ENCODE measurements at regions not wholly inside any gene's neighbourhood (a gene's known extent, or its start where the extent isn't known, plus 50 kb on each side); places are given as distances from the start of the nearest gene placed in this dataset.

DNA sequence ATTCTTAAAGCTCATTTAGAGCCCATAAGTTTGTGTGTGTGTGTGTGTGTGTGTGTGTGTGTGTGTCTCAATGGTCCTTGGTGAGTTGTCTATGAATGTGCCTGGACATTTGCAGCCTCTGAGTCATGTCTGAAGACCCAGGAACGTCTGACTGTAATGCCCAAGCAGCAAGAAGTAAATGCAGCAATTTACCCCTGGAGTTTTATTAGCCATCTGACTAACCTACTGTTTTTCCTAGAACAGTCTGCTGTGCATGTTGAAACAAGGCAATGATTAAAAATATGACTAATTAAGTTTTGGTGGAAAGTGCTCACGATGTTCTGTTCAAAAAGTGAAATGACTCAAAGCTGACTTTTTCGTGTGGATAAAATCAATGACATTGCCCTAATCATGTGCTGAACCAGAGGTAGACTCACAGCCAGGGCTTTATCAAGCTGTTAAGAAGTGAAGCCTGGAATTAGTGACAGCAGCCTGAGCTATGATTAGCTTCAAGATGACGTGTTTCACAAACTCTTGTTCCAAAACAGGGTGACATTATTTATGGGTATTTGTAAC is 201.6 kb downstream of the CPE start:
- TF ChIP-seq, protein P1, sequence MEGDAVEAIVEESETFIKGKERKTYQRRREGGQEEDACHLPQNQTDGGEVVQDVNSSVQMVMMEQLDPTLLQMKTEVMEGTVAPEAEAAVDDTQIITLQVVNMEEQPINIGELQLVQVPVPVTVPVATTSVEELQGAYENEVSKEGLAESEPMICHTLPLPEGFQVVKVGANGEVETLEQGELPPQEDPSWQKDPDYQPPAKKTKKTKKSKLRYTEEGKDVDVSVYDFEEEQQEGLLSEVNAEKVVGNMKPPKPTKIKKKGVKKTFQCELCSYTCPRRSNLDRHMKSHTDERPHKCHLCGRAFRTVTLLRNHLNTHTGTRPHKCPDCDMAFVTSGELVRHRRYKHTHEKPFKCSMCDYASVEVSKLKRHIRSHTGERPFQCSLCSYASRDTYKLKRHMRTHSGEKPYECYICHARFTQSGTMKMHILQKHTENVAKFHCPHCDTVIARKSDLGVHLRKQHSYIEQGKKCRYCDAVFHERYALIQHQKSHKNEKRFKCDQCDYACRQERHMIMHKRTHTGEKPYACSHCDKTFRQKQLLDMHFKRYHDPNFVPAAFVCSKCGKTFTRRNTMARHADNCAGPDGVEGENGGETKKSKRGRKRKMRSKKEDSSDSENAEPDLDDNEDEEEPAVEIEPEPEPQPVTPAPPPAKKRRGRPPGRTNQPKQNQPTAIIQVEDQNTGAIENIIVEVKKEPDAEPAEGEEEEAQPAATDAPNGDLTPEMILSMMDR (IDR thresholded peaks at IDR 0.05; ENCODE audit: insufficient read depth, low read depth, low read length, missing control alignments) = no peak
- no peak overlapping the region for H3K4me3 ChIP-seq (ENCODE audit: low read length)
- peak; percentile 99 for DNase-seq (ENCODE audit: low read depth)

DNA sequence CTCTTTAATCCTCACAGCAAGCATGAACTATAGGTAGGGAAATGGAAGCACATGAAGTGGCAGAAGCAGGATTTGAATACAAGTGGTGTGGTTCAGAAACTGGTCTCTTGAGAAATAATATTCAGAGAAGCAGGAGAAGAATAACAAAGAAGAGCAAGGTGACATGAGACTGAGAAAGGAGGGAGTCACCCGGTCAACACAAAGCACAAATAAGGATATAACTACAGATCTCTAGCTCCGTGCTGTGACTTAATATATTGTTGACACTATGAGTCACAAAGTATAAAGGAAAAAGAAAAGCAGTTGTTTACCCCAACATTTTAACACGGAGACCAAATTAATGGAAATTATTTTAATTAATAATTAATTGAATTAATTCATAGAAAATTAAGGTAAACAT is 204.5 kb downstream of the CPE start:
- DNase-seq (ENCODE audit: low read depth) = peak; percentile 65
- H3K4me3 ChIP-seq (ENCODE audit: low read length) = no peak overlapping the region
- TF ChIP-seq, protein P1 (IDR thresholded peaks at IDR 0.05; ENCODE audit: insufficient read depth, low read depth, low read length, missing control alignments) = no peak

DNA sequence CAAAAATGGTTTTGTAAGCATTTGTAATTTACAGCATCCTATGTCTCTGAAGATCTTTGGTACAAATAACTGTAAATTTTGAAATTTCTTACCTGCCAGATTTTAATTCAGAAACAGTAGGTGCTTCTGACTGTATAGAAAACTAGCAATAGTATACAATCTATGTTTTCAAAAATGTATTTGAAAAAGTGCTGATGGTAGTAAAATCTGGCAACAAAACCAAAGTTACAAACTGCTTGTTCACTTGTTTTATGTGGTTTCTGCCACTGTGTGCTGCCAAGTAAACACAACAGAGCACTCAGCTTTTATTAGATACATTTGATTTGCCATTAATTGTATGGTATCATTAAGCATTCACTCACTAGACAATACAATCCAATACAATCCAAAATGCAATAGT is 206.1 kb downstream of the CPE start:
- TF ChIP-seq, protein P1 (IDR thresholded peaks at IDR 0.05; ENCODE audit: insufficient read depth, low read depth, low read length, missing control alignments) = no peak
- H3K4me3 ChIP-seq (ENCODE audit: low read length) = no peak overlapping the region
- no peak for DNase-seq (ENCODE audit: low read depth)

DNA sequence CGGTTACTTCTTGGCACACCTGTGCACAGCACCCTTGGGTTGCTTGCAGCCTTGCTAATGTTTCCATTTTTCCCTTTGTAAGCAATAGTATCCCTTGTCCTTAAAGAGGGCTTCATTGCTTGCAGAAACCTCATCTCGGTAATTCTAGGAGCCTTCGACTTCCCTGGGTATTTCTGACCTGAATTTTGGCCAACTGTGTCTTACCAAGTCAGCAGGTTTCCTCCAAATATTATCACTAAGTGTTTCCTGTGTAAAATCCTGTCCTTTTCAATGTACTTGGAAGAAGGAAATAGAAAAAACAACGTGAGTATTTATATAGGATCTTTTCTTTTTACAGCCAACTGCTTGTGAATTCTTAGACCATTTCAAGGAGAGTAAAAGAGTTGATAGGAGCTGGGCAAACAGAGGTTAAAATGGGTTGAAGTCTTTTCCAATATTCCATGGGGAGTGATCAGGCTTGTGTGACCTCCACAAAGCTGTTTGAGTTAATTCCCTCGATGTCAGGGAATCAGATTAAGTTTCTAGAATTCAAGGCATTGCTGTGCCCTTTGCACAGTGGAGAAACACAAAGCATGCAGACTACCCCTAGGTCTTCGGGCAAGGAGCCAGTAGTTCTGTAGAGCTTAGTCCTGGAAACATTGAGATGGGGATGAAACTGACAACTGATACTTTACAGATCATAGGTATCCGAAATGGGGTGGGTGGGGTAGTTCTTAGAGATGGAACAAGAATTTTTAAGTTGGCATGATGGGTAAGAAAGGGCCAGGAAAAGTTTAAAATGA is 209.9 kb downstream of the CPE start:
- TF ChIP-seq, protein P1 (IDR thresholded peaks at IDR 0.05; ENCODE audit: insufficient read depth, low read depth, low read length, missing control alignments) = no peak
- DNase-seq (ENCODE audit: low read depth) = no peak
- no peak overlapping the region for H3K4me3 ChIP-seq (ENCODE audit: low read length)

DNA sequence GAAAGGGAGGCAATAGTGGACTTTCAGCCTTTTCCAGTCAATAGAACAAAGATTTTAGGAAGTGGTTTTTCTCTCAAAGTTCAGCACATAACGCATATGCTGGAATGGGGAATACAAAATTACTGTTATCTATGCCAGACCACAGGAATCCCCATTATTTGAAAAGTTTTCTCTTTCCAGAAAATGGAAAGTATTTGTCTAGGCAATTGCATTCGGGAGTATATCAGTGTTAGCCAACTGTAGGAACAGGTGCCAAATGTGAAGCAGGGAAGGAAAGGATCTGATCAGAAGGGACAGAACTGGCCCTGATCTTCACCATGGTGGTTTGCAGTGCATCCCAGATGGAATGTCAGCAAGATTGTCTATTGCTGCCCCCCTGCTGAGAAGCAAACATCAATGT is 213.6 kb downstream of the CPE start:
- TF ChIP-seq, protein P1 (IDR thresholded peaks at IDR 0.05; ENCODE audit: insufficient read depth, low read depth, low read length, missing control alignments) = no peak
- H3K4me3 ChIP-seq (ENCODE audit: low read length) = no peak overlapping the region
- DNase-seq (ENCODE audit: low read depth) = no peak

DNA sequence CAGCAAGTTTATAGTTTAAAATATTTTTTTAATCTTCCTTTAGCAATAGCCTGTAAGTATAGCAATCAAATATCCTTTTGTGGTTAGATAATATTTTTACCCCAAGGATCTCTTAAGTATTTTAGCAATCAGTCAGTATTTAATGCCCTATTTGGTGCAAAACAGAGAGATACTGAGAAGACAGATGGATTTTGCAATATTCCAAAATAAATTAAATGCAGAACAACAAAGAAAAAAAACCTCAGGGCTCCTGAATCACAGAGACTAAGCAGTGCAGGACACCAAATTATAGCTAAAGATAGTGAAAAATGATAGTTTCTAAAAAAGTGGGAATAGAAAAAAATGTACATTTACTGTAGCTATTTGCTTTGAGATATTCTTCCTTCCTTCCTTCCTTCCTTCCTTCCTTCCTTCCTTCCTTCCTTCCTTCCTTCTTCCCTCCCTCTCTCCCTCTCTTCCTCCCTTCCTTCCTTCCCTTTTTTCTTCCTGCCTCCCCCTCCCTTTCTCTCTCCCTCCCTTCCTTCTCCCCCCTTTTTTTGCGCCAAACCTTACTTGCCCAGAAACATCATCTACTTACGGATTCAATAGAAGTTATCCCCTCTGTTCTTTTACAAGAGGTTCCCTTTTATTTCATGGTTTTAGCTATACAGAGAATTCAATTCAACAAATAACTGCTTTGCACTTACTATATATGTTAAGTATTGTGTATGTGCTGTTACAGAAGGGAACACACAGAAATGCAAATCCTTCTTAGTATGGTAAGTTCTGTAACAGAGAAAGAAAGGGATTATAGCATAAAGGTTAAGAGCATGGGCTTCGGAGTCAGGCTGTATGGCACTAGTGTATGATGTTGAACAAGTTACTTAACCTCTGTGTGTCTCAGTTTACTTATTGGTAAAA is 219.0 kb downstream of the CPE start:
- H3K4me3 ChIP-seq (ENCODE audit: low read length) = no peak overlapping the region
- TF ChIP-seq, protein P1 (IDR thresholded peaks at IDR 0.05; ENCODE audit: insufficient read depth, low read depth, low read length, missing control alignments) = no peak
- no peak for DNase-seq (ENCODE audit: low read depth)
